Stimulated activated CD4-positive, alpha-beta T cell treated with anti-CD3 and anti-CD28 coated beads, Interleukin-12 subunit alpha, Interleukin-12 subunit beta, amount 100 ng/mL, for 48 hours (primary cell): ENCODE measurements at regions not wholly inside any gene's neighbourhood (a gene's known extent, or its start where the extent isn't known, plus 50 kb on each side); places are given as distances from the start of the nearest gene placed in this dataset.

Source experiments
- DNase-seq, 3 donors: peaks; one replicate each; pipeline ENCODE4 v3.0.0-alpha.2; 2020; ENCODE audit warnings: low read depth in 2 of 3, low spot score in 1 of 3

DNA sequence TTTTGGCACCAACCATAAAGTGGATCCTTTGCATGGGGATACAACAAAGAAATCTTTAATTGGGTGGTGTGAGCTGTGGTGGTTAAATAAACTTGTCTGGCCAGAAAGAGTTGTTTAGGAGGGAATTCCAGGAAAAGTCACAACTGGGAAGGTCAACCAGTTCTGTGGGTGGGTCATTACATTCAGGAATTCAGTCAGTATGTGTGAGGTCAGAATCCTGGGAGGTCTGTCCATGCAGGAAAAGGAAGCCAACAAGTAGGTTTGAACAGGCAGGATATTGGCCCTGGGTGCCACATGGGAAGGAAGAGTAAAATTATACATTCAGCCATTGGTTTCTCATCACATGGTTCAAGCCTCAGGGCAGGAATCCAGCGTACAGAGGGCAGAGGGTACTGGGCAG lies 162.3 kb upstream of the ADAMTS5 start:
- no peak for DNase-seq

DNA sequence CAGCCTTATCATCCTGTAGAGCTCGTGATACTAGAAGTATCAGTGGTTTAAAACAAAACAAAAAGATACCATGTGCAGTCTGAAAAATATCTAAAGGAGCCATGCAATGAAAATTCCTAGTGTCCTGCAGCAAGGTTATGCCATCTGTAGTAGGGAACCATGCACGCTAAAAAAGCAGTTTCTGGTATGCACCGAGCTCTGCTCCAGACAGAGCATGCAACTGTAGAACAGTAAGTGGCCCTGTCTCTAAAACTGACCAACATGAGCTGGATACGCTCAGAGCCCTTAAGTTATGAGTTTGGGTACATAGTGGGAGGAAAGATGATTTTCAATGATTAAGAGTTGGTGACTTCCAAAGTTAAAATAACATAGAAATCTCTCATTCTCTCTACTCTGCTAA lies 159.3 kb upstream of the ADAMTS5 start:
- DNase-seq = no peak

DNA sequence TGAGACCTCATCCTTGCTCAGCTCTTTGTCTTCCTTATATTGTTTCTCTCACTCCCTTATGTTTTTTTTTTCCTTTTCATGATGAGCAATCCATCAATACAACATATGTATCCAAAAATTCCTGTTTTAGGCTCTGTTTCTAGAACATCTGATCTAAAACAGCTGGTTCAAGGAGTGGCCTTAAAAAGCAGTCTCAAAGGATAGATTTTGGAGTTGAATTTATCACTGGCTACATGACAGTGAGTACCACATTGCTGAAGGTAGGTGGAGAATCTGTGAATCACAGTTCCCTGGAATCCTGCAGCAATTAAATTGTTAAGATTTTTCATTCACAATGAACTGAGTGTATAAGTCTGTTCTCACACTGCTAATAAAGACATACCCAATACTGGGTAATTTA lies 155.8 kb upstream of the ADAMTS5 start:
- DNase-seq = no peak

GRCh38 chr21:27114111-27114510 lies 147.2 kb upstream of the ADAMTS5 start:
- no peak for DNase-seq

DNA sequence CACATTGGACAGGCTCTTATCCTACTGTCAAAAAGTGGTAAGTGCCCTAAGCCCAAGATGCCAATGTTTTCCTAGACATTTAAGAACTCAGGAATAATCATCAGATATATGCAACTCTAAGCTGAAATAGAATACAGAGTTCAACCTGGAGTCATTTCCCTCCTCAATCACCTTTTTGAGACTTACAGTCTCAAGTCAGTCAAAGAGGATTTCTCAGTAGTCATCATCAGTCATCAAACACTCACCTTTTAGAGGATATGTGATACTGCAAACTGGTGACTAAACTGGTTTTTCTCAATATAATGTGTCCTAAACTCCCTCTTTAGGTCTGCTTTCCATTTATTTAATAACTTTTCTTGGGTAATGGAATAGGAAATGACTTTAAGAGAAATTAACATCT lies 145.3 kb upstream of the ADAMTS5 start:
- DNase-seq = no peak

GRCh38 chr21:27110956-27111355 lies 144.1 kb upstream of the ADAMTS5 start:
- DNase-seq = no peak

DNA sequence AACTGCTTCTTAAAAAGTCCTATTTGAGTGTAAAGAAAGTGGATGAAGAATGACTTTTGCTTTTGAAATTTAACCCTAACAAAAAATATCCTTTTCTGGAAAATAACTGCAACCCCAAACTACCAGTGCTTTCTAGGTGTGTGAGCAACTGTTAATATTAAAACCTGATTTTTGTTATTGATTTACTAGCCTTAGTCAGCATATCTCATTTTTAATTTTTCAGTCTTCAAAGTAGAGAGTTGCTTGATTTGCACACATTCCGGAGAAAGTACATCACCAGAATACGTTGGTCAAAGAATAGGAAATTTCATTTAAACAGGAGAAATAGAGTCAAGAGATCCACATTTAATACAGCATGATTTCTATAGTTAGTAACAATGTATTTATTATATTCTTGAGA lies 141.8 kb upstream of the ADAMTS5 start:
- no peak for DNase-seq

DNA sequence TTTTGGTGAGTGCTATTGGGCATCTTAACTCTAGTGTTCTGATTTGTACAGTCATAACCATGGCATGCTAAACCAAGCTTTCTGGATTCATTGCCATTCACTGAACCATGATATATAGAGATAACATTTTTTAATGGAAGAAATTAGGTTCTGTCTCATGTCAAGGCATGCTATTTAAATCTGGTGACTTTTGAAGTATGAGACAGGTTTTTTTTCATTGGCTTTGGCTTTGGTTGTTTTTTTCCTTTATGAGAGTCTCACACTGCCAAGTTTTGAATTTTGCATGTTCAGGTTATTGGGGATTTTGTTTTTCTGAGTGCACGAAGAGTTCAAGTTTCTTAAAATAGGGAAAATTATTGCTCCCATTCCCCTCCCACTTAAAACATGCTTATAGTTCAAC lies 141.3 kb upstream of the ADAMTS5 start:
- DNase-seq = no peak

DNA sequence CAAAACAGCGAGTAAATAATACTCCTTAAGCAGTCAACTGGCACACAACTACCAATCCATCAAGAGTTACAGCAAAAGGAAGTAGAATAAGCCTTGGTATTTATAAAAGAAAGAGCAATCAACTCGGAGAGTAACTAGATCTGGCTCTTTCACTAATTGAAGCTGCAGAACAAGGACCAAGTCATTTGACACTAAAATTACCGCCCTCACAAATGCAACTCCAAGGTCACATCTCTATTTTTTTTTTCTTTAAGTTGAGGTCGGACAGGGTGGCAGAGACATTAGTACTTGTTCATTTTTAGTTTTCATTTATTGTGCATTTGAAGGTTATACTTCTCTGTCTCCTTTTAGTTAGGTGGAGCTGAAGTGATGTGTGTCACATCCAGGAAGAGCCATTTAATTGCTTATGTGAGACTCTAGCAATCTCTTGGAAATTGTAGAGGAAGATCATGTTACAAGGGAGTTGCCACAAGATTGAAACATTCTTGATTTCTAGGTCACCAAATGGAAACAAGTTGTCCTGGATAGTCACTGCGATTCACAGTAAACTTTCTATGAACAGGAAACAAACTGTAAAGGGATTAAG lies 138.1 kb upstream of the ADAMTS5 start:
- DNase-seq = no peak

DNA sequence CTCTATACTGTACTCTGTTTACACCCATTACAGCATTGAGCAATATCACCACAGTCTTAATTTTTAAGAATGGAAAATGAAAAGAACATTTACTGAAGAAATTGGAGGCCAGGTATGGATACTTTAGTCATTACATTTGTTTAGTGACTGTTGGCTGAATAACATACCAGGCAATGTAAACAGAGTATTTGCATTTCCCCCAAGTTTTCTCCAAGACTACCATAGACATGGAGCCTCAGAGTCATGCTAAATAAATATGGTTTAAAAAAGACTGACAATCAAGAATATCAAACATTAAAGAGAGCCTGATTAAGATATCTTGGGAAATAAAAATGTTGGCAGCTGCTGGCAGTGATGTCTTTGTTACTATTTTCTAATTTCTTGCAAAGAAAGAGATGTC lies 136.9 kb upstream of the ADAMTS5 start:
- no peak for DNase-seq

DNA sequence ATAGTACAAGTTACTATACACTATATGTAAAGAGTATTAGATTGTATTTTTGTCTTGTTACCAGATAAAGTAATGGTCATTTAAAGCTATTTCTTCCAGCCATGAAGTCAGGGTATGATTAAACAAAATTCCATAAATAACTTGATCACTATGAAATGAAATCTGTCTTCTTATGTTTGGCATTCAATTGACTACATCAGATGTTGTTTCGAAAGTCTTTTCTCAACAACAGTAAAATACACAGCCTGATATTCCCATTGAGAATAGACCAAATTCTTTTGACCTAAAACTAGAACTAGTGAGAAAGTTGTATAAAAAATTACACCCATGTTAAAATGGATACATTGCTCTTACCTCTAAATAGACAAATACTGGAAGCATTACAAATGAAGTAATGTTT lies 134.6 kb upstream of the ADAMTS5 start:
- no peak for DNase-seq

DNA sequence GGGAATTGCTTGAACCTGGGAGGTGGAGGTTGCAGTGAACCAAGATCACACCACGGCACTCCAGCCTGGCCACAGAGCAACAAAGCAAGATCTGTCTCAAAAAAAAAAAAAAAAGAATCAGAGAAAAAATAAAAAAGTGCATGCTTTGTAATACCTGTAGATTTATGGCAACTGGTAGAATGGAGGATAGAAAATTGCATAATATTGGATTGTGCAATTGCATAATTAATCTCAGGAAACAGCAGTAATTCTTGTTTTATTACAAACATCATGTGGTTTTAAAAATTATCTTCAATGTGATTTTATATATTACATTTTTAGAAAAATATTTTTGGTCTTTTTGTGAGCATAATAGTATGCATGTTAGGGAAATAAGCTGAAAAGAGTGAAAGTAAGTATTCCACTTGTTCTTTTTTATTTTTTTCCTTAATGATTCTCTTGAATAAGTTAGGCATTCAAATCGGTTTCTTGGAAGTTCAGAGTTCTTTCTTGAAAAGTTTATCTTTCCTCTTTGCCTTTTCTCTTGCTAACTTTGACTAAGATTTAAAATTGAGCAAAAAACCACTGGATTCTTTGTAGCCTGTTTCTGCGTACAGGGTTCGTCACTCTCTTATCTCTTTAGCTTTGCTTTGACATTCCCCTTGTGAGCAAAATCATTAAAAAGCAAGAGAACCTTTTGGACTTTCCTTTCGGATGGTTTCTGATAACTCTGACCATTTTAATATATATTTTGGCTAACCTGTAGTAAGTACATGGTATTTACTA lies 127.5 kb upstream of the ADAMTS5 start:
- DNase-seq = no peak

- DNase-seq = no peak
Observed at GRCh38 chr21:27086630-27087029, 119.7 kb upstream of the ADAMTS5 start.

GRCh38 chr21:27086186-27086585 lies 119.3 kb upstream of the ADAMTS5 start:
- no peak for DNase-seq

- no peak for DNase-seq
Observed at GRCh38 chr21:27085387-27085786, 118.5 kb upstream of the ADAMTS5 start.

DNA sequence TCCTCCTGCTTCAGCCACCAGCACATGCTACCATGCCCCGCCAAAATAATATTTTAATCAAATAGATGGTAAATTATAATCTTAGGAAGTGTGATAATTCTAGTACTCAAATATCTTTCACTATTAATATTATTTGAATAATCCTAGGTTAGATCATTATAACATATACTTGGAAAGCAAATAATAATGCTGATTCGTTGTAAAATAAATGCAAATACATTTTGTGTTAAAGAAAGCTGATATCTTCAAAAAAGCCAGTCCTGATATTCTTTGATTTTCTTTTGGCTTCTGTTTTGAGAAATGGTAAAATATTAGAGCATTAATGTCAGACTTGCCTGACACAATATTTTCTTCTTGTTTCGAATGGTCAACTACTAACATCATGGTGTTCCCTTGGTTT lies 116.3 kb upstream of the ADAMTS5 start:
- DNase-seq = no peak

GRCh38 chr21:27082431-27083010 lies 115.6 kb upstream of the ADAMTS5 start:
- no peak for DNase-seq

DNA sequence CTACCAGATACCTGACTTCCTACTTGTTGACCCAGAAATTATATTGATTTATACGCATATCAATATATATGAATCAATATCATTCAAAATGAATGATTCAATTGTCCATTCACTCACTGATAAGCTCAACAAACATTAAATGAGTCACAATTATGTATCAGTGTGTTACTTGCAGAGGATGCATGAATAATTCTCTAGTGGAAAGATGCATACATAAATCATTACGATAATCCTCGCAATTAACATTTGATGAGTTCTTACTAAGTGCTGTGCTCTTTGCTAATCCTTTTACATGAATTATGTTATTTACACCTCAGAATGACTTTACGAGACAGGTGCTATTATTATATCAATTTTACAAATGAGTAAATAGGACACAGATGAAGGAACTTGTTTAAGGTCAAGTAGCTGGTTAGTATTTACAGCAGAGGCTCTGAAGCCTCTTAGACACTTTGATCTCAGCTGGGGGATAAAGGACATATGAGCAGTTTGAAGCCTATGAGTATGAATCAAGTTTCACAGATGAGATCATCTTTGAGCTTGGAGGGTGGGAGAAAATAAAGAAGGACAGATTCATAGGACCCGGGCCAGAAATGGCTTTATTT lies 112.8 kb upstream of the ADAMTS5 start:
- no peak for DNase-seq

DNA sequence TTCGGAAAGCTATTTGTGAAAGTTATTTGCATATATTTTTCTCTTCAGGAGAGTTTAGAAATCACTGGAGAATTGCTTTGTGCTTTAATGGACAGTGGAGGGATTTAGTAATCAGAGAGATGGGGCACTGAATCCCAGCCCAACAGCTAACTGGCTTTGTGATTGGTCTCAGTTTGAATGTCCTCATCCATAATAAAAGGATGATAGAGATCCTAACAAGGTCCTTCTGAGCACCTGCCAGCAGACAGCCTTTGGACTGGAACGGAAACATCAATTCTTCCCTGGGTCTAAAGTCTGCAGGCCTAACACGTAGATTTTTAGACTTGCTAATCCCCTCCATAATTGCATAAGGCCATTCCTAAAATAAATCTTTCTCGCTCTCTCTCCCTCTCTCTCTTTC lies 112.0 kb upstream of the ADAMTS5 start:
- no peak for DNase-seq

GRCh38 chr21:27077501-27077900 lies 110.6 kb upstream of the ADAMTS5 start:
- no peak for DNase-seq

DNA sequence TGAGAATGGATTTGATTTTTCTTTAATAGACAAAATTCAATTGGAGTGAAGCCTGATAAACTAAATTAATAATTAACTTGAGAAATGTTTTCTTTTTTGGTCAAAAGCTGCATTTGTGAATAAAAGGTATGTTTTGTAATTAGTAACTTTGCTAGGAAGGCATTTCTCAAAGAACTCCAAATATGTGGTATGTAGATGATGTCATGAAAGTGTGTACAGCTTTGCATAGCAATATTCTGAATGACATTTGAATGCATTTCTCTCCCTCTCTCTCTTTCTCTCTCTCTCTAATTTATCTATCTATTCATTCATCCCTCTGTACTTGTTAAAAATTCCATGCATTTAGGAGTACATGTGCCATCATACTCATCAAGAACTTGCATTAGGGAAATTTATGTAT lies 109.1 kb upstream of the ADAMTS5 start:
- no peak for DNase-seq
